Stimulated activated naive CD4-positive, alpha-beta T cell treated with Interleukin-2 at 50 U/mL for 16 hours (primary cell): ENCODE measurements at regions not wholly inside any gene's neighbourhood (a gene's known extent, or its start where the extent isn't known, plus 50 kb on each side); places are given as distances from the start of the nearest gene placed in this dataset.
"Not testable (repeated sequence)": the region's sequence is repeated elsewhere in the genome, so short reads cannot be mapped to it uniquely, and the experiment has no call there.

Experiments
- DNase-seq: peaks from one replicate; lab custom pipeline; 2025; lab: John Stamatoyannopoulos, UW

DNA sequence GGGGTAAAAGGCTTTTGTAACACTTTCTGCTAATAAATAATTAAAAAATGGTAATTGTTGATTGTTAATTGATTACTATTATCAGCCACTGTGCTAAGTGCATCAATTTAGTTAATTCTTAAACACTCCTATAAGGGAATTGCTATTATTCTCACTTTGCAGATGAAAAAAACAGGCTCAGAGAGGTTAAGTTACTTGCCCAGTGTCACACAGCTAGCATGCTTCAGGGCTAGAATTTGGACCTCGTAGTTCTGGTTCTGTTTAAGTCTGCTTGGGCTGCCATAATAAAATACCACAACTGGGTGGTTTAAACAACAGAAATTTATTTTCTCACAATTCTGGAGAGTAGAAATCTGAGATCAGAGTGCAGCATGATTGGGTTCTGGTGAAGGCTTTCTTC, 164.8 kb upstream of the TBX18 start:
- DNase-seq = no peak

DNA sequence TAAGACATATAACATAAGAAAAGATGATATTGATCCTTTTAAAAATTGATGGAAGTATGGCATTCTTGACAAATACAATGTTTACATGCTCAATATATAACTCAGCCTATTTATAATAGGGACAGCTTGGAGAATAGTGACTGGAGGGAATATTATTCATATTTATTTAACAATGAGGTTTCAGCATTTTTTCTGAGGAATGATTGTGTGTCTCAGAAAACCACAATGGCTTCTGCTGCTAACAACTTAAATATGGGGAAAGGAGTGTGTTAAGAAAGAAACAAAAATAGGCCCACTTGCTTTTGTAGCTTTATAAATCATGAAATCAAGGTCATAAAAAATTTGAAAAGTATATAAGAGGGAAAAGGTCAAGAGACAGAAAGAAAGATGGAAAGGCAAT, 163.2 kb upstream of the TBX18 start:
- DNase-seq = no peak

DNA sequence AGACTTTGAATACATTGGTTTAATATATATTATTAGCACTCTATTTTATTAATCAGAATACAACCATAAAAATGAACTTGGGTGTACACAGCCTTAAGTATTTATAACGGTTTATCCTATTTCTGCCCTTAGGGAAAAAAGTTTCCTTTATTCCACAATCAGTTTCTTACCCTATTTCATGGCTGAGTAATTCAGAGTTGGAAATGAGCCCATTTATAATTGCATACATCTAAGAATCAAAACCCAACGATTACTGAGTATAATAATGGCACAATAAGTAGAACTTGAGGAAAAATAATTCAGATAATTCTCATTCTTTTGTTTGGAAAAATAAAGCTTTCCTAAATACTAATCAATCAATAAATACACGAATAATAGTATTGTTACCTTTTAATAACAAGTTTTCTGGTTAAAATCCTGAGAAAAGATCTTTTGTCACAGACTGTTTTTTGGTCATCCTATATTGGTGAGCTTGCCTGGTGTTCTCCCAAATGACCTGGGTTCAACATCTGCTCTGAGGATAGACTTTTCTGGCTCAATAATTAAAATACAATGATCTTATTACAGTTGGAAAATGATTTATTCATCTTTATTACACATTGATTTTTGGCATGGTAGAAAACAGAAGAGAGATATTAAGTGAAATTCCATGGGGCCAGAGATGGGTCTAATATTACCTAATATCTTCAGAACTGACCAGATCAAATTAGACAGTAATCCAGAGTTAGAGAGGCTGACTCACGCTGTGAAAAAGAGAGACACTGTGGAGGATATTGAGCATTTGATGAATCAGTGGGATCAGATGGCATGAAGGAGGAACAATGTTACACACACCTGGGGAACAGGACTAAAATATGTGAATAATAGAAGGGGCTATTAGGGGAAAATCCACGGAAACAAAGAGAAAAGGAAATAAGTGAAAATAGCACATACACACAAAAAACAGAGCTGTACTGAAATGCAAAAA, 162.1 kb upstream of the TBX18 start:
- no peak for DNase-seq

DNA sequence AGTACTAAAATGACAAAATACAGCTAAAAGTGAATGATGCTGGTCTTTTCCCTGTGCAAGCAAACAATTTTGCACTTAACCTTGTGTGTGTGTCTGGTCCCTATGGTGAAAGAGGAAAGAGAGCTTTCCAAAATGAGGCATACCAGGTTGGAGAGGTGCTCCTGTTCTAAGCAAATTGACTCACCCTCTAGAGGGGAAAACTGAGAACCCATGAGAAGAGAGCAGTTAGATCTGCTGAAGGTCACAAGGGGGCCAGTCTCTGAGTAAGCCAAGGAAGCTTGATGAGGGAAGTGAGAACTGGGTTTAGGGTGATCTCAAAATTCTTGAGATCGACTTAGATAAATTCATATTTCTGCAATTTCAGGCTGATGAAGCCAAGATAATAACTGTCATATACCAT, 157.5 kb upstream of the TBX18 start:
- no peak for DNase-seq

DNA sequence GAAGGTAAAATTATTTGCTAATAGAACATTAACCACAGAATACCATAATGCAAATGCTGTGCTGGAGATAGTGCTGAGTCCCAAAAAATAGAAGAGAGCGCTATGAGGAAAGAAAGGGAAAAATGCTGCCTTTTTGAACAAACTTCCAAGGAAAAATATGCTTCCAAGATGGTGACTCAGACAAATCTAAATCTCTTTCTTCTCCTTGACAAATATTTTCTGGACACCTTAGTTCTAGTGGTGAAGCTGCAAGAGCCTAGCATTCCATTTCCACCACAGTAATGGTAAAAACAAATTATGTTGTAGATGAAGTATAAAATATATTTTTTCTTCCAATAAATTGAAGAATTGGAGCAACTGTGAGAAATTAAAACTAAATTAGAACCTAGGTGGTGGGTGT, 155.6 kb upstream of the TBX18 start:
- no peak for DNase-seq

DNA sequence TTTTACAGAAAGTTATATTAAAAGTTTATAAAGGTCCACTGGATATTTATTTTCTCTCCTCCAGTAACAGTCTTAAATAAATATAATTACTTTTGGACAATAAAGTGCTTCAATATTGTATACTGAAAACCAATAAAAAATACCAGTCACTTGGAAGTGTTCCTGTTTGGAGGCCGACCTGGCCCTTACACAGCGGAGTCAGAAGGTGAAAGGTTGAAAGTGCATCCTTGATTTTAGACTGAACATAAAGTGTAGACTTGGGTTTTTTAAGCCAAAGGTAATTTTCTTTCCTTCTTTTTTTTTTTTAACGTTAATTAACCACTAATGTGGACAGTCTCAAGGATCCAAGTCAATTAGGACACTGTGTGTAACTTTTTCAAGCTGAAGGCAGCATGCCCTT, 152.3 kb upstream of the TBX18 start:
- no peak for DNase-seq

DNA sequence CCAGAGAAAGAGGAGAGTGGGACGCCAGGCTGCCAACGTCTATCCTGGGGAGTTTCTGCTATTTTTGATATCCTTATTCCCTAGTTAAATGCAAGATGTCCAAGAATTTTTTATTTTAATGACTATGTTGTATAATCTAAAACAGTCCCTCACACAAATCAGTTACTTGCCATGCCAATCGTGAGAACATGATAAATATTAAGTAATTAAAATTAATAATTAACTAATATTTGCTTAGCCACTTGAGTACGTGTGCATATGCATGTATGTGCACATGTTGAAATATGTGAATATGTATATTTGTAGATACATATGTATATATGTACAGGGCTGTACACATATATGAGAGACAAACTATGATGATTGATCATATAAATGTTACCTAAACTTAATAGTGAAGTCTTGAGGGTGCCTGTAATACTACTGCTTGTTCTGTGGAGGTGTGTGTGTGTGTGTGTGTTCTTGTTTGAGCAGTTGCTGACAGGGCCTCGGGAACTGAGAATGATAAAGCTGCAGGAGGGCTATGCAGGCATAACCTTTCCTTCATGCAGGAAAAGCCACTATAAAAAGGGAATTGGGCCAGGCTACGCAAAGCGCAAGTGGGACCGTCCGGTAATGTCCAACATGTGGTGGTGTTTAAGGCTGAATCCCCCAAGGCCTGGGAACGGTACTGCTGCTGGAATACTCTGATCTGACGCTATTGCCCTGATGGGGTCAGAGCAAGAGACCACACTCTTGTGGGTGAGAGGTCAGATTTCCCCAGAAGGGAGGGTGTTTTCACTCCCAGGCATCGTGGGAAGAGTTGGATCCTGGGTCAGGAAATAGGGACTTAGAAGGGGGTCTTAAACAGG, 148.3 kb upstream of the TBX18 start:
- DNase-seq = no peak

DNA sequence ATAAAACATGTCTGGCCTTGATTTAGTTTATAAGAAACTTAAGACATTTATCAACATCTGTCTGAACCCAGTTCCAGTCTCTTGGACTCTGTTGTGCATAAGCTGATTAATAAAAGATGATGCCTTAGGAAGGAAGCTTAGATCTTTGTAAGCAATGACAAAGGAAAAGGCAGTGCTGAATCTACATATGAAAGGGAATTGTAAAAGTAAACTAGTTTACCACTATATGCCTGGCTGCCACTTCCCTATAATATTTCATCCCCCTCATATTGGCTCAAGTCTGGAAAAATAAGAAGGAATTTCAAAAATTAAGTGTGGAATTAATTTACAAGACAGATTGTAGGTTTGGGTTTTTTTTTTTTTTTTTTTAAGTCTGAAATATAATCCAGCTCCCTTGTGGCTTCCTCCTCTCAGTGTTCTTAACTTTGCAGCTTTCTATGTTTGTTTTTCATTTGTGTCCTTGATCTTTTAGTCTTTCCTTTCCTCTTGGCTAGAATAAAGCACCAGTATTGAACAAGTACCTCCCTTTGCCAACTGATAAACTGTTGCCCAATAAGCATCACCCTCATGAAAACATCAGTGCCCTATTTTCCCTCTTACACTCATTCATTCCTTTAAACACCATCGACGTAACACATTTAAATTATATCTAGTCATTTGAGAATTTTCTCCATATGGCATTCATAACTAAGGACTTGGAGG, 146.7 kb upstream of the TBX18 start:
- no peak for DNase-seq

DNA sequence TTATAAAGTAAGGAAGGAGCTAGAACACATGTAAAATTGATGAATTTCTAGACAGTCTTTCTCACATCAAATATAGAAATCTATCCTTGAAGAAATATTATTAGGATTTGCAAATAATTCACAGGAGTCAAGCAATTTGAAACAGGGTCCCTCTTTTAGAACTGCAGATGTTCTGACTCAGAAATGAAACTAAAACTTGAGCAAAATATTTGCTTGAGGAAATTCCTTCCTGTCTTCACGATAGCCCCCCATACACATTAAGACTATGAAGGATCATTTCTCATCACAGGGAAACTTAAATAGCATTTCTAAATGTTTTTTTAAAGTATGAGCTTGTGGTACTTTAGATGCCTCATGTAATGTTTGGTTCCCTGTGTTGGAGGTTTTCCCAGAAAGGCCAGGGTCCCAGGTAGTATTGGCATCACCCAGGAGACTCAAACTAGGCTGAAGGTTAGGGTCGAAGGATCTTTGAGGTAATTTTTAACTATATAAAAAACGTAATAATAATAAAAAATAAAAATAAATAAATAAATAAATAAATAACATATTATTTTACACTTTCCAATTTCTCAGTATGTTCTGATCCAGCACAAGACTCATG, 144.0 kb upstream of the TBX18 start:
- DNase-seq = no peak

DNA sequence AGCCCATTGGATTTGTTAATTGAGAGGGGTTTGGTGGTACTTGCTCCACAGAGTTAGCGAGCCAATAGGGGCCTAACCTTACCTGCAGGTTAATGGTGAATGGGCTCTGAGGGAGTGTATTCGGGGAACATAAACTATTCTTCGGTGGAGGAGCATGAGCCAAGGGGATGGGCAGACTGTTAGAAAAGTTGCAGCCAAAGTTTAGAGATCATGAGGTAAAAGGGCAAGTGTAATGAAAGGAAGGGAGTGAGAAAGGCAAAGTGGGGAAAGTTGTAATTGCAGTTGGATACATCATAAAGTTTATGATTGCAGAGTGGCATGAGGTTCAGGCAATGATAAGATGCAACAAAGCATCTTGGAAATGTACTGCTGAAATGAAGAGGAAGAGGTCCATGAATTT, 142.1 kb upstream of the TBX18 start:
- no peak for DNase-seq

DNA sequence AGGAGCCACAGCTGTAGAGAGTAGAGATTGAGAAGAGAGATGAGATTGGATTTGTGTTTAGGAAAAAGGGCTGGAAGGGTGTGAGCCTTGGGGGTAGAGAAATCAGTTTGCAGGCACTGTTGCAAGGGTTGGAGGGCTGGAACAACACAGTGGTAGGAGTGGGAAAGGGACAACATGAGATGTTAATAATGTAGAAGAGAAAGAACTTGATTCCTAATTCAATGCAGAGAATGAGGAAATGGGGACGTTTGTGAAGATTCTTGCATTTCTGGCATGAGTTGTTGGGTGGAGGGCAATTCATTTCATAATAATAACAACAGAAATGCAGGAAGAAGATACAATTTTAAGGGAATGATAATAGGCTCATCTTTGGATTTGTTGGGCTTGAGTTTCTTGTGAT, 141.4 kb upstream of the TBX18 start:
- DNase-seq = no peak

DNA sequence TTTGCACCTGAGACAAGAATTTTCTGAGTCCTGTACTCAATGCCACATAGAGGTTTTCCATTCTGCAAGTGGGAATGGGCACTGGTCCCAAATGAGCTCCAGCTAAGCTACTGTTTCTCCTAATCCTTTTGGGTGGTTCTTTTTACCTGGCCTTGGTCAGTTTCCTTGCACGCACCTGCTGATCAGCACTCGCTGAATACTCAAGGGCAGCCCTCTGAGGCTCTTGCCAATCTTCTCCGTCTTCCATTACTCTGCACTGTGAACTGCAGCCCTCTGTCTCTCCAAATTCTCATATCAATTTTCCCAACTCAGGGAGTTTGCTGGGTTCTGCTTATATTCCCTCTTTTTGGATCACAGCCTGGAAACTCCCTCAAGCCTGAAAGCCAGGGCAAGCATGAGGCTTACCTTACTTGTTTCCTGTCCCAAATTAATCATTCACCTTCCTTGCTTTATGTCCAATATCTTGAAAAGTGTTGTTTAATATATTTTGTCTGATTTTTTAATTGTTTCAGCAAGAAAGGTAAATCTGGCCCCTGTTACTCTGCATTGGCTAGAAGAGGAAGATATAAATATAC, 138.0 kb upstream of the TBX18 start:
- no peak for DNase-seq

DNA sequence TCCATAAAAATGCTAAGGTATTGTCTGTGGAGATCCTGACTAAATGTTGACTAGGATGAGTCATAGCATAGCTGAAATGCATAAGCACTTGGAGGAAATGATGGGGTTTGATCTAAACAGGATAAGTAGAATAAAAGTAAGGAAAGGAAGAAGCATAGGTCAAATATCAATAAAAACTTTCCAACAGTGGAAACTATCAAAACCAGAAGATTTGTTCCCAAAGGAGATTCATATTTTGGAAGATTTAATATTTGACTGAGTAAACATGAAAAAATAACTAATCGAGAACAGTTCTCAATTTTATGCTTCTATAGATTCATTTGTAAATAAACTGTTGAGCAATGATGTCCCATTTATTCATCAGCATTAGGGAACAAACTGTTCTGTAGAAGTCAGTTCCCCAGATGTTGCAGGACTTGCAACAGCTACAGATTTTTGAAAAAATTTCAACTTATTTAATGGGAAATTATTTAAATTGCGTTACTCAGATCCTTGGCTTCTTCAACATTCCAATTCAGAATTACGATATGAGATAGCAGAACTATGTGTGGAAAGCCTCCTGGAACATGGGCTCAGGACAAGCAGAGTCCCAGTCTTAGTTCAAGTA, 133.7 kb upstream of the TBX18 start:
- DNase-seq = no peak

DNA sequence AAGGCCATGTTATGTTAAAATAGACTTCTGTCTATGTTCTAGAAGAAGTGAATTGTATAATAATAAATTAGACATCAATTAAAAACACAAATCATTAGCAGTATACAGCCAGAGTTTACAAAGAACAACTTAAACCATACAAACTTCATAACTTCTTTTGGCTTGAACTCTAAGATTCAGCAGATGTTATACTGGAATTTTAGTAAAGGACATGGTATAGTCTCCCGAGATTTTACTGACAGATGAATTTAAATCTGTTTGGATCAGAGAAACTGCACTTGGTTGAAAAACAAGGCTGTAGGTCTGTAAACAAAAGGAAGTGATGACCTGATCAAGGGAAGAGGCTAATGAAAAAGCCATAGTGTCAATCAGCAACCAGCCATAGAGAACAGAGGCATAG, 132.6 kb upstream of the TBX18 start:
- no peak for DNase-seq

DNA sequence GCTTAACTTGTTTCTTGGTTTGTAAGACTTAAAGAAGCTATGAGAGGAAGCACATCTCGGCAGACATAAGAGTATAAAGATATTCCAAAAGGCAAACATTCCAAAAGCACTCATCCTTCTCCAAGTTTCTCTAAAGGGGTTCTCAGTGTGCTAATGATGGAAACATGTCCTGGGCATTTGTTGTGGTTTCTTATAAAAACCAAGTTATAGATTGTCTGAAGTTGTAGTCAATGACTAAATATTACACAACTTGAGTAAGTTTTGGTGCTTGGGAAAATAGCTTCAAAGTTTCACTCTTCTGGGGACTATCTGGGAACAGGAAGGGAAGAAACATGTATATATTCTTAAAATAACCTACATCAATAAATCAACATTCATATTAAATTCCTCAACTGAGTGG, 128.3 kb upstream of the TBX18 start:
- DNase-seq = no peak

DNA sequence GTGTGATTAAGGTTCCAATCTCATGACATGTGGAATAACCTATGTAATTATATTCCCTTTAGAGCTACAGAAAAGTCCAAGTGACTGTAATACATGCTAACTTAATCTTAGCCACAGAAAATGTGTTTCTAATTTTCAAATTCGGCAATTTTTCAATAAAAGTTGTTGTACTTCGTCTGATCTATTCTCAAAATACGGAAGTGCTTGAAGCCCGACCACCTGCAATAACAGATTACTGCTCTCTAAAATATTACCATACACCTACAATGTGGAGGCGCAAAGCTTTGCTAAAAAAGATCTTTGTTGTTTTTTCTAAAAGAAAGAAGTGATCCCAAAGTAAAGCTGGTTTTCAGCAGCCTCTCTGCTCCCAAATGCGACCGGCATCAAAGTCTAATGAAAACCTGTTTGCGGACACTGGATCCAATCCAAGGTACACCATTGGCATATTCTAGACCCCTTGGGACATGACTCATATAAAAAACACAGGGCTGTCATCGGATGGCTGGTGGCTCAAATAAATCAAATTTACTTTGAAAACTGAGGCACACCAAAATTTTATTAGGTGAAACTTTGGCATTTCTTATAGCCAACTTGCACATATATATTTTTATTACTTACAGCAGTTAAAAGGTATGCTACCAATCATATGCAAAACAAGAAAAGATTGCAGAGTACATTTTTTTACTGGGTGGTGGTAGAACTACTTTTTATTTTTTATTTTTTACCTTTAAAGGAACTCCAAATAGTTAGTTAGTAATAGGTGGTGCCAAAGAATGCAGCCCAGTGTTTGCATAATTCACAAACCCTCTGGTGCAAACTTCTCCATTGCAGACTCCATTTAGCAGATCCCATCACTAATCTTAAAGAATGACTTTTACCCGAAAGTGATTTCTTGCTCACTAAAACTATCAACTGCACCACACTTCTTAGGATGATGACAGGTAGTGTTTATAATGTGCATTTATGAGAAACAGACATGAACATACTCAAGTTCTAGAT, 118.7 kb upstream of the TBX18 start:
- DNase-seq = no peak

DNA sequence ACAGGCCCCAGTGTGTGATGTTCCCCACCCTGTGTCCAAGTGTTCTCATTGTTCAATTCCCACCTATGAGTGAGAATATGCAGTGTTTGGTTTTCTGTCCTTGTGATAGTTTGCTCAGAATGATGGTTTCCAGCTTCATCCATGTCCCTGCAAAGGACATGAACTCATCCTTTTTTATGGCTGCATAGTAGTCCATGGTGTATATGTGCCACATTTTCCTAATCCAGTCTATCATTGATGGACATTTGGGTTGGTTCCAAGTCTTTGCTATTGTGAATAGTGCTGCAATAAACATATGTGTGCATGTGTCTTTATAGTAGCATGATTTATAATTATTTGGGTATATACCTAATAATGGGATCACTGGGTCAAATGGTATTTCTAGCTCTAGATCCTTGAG, 115.0 kb upstream of the TBX18 start:
- not testable (repeated sequence) for DNase-seq

DNA sequence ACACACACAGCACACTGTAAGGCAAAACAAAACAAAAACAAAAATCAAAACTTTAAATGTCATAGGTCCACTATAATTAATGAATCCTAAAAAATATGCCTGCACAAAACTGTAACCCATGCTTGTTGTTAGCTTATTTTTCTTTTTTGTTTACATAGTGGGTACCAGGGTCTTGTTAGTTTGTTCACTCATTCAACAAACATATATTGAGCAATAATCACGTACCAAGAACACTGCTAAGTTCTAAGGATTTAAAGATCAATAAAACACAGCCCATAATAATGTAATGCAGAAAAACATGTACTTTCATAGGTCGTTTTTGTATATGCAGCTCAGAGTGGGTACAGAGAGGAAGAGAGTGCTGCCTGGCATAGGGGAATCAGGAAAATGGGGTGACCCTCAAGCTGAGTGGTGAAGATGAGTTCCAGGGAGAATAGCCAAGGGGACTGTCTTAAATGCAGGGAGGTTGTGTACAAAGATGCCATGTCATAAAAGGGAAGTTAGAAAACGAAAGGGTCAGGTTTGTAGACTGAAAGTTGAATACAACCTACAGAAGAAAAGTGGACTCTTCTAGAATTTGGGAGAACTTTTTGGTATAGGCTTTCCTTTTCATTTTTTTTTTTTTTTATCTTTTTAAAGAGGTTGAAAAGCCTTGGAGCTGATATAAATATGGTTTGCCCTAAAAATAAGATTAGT, 113.3 kb upstream of the TBX18 start:
- DNase-seq = no peak

DNA sequence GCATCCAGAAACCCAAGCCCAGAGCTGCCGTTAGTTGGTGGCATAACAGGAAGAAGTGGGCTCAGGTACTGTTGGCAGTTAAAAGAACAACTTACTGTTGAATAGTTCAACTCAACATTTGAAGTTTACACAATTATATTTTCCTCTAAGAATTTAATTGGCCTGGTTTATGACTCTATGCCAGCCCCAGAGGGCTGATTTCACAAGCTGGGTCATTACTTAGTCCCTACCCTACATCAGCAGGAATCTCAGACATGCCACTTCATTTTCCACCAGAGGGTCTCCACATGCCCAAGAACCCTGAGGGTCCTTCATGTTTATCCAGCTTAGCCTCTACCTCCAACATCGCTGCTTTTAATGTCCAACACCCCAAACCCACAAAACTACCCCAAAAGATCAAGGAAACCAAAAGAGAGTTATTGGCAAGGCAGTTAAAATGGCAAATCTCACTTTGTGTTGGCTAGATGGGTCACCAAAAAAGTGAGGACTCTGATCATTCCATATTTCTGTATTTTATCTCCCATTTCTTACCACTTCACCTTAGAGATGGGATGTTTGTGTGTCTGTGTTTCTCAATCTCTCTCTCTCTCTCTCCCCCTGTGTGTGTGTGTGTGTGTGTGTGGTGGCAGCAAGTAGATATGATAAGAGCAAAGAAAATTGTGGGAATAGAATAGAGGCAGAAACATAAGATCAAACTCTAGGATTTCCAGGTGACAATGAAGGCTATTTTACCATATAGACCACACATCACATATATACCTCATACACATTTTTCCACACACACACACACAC, 112.5 kb upstream of the TBX18 start:
- no peak for DNase-seq
